ENCODE measurements at regions not wholly inside any gene's neighbourhood (a gene's known extent, or its start where the extent isn't known, plus 50 kb on each side); places are given as distances from the start of the nearest gene placed in this dataset.
"Not testable (repeated sequence)": the region's sequence is repeated elsewhere in the genome, so short reads cannot be mapped to it uniquely, and the experiment has no call there.

DNA sequence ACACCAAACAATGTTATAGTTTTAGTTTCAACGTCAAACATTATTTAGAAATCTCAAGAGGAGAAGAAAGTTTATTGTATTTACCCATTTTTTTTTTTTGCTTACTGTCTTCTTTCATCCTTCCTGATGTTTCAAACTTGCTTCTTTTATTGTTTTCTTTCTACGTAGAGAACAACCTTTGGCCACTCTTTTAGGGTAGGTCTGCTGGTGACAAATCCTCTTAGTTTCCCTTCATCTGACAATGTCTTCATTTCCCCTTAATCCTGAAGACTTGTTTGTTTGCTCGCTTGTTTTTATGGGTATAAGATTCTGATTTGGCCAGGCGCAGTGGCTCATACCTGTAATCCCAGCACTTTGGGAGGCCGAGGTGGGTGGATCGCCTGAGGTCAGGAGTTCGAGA, 89.1 kb downstream of the RHOU start:
- no peak for DNase-seq (ENCODE audit: low read depth)

DNA sequence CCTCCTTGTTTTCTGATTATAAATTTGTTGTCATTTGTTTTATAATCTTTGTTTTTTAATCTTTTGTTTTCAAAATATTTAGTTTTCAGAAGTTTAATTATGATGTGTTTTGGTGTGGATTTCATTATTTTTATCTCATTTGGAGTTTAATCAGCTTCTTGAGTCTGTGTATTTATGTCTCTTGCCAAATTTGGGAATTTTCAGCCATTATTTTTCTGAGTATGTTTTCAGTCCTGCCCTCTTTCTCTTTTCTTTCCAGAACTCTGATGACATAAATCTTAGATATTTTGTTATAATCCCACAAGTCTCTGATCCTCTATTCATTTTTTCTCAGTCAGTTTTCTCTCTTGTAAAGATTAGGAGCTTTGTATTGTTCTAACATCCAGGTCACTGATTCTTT, 89.8 kb downstream of the RHOU start:
- DNase-seq (ENCODE audit: low read depth) = no peak

DNA sequence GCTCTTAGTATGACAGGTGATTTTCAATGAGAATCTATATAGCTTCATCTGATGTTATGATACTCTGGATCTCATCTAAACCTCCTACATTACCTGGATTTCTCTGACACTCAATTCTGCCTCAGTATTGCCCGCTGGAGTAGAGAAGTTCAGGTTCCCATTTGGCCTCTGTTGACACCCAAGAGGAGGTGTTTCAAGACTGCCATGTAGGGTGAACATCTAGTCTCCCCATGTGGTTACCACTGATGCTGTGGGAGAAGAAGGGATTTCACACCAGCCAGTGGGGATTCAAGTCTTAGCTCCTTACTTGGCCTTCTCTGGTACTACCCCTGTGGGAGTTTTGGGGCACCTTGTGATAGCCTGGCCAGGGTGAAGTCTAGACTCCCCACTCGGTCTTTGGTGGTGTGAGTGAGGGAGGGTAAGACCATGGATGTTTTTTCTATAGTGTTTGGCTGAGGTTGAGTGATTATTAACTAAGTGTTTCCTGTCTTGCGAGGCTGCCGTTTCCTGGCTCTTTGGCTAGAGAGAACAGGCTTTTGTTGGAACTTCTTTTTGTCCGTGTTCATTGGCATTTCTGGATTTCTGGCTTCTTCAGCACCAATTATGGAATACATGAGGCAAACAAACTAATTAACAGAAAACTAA, 90.7 kb downstream of the RHOU start:
- DNase-seq (ENCODE audit: low read depth) = no peak

DNA sequence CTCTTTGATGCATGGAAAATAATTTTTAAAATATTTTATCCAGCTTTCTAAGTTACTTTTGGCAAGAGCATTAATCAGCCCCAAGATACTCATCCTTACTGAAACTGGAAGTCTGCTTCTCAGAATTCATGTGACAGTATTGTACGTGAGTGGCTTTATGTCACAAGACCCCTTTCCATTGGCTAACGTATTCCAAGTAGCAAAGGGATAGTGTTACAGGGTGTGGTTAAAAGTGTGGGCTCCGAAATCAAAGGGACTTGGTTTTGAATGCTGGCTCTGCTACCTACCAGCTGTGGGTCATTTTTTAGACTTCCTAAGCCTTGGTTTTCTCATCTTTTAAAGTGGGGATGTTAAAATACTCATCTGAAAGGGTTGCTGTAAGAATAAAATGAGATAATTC, 91.7 kb downstream of the RHOU start:
- no peak for DNase-seq (ENCODE audit: low read depth)

DNA sequence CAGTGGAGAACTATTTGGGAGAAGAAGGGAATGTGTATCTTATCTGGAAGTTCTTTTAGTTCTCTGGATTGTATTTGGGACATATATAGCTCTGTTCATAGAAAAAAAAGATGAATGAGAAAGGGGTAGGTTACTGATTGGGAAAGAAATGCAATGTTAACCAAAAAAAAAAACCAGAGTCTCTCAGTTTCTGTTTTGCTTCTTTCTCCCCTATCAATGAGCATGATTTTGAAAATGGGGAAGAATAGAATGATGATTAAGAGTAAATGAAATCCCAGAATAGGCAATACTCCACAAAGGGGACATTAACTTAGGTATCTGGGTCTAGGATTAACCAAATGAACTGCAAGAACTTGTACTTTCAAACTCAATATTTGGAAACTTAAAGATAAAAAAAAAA, 92.9 kb downstream of the RHOU start:
- no peak for DNase-seq (ENCODE audit: low read depth)

DNA sequence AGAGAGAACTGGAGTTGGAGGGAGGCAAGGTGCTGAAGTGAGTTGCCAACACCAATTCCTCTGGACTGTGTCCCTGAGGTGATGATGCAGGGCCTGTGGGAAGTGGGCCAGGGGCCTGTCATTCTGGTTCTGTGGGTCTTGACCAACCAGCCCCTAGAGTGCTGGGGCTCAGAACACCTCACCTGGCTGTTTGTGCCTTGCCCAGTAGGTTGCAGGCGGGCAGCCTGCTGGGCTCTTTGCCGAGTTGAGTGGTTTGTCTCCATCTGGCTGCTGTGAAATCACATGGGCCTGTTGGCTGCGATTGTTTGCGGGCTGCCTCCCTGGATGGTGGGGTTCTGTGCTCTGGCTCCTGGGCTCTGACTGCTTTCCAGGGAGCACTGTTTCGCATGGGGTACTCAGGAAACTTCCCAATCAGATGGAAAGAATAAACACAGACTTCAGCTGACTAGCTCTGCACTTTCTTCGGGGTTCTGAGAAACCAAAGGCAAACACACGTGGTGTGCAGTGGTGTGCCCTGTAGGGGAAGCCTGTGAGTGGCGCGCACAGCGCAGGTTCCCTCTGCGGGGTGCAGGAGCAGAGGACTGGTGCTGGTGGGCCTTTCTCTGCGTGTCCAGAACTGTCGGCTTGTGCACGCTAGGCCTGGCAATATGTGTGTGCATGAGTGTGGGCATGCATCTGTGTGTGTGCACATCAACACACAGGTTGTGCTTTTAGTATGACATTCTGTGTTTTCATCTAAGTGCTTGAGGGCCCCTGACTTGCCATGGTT, 95.1 kb downstream of the RHOU start:
- DNase-seq (ENCODE audit: low read depth) = no peak

DNA sequence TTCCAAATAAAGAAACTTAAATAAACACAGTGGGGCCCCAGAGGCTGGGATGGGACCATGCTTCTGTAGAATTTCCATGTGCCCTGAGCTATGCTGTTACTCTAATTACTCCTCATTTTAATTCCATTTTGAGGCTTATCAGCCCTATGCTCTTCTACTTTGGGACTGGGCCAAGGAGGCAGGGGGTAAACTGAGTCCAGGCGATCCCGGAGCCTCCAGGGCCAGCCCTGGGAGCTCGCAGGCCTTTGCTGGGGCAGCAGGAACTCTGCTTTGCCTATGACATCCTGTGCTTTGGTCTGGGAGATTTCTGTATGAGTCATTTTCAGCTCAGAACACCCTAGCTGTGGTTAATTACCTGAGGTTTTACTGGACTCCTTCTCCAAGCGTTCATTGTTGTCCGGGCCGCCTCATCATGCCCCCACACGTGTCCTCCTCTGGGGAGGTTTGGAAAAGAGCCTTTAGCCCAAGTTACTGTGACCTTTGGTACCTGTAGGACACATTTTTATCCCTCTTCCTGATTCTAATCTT, 95.7 kb downstream of the RHOU start:
- DNase-seq (ENCODE audit: low read depth) = no peak

DNA sequence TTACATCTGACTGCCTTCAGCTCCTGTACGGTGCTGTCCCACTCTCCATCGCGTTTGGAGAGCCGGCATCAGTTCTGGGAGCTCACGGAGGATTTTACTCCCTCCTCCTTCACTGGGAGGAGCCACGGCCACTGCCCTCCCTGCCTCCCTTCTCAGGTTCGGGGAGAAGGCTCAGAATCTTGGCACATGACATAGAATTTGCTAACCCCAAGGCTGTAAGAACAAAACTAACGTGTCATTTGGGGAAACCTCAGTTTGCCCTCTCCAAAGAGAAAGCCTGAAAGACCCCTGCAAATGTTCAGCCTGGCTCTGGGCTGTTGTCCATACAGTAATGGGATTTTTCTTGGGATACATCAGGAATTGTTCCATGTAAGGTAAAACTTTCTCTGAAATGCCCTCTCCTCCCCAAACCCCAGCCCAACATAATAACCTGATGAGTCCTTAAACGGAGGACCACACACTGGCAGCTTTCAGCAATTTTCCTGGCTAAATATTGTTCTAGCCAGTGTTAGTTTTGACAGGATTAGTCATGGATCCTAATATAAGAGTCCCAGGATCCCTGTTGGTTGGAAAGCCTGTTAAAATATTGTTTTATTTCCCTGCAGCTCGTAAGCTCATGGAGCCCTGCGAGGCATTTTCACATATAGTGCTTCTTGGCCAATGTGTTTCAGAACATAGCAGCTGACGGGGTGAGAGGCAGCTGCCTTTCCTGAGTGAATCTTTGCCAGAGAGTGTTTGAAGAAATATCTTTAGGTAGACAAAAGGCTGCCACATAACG, 98.8 kb downstream of the RHOU start:
- DNase-seq (ENCODE audit: low read depth) = no peak

DNA sequence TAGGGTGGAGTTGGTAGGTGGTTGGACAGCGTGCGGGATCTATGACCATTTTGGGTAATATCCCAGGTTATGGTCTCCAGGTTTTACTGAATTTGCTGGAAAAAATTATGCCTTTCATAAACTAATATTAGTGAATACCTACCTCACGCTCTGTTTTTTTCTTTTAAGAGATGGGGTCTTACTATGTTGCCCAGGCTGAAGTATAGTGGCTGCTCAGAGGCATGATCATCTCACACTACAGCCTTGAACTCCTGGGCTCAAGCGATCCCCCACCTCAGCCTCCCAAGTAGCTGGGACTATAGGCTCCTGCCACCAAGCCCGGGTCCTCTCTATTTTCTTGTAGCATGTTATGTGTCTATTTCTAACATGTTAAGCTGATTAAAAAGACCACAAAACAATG, 100.2 kb downstream of the RHOU start:
- no peak for DNase-seq (ENCODE audit: low read depth)

DNA sequence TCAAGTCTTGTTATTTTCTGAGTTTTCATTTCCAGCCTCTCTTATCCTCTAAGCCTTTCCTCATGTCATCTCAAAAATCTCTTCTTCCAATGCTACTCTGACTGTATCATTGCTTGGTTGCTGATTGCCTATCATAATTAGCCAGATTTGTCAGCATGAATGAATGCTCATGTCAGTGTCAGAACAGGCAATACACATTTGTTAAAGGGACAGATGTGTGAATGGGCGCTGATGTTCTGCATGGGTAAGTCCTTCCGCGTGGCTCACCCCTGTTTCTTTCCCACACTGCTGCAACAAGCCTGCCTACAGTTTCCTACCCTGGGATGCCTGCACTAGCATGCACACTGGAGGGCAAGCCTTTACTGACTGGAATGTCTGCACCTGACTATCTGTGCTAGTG, 100.6 kb downstream of the RHOU start:
- DNase-seq (ENCODE audit: low read depth) = no peak

DNA sequence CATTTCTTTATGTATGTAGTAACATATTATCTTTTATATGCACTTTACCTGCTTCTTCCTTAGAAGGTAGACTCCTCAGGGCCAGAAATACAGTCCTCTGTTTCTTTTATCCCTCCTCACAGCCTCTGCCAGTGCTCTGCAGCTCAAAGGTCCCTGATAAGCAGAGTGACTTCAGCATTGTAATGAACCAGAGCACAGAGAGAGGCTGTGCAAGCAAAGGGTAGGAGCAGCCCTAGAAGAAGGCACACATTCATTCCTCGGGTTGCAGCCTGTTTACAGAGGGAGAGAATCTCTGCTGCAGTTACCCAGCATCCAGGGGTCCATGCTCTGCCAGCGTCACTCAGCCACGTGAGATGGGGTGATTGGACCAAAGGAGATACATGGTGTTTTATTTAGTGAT, 101.1 kb downstream of the RHOU start:
- DNase-seq (ENCODE audit: low read depth) = no peak

DNA sequence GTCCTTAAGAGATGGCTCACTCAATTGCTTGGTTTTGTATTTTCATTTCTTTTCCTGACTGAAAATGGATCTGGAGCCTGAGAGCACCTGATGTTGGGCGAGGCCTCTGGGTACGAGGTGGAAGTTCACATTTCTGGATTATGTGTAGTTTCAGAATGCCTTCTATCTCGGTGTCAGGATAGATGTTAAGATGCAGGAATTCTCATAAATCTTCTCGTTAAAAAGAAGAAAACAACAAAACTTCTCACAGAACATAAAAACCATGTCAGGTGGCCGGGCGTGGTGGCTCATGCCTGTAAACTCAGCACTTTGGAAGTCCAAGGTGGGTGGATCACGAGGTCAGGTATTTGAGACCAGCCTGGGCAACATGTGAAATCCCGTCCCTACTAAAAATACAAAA, 101.8 kb downstream of the RHOU start:
- no peak for DNase-seq (ENCODE audit: low read depth)

DNA sequence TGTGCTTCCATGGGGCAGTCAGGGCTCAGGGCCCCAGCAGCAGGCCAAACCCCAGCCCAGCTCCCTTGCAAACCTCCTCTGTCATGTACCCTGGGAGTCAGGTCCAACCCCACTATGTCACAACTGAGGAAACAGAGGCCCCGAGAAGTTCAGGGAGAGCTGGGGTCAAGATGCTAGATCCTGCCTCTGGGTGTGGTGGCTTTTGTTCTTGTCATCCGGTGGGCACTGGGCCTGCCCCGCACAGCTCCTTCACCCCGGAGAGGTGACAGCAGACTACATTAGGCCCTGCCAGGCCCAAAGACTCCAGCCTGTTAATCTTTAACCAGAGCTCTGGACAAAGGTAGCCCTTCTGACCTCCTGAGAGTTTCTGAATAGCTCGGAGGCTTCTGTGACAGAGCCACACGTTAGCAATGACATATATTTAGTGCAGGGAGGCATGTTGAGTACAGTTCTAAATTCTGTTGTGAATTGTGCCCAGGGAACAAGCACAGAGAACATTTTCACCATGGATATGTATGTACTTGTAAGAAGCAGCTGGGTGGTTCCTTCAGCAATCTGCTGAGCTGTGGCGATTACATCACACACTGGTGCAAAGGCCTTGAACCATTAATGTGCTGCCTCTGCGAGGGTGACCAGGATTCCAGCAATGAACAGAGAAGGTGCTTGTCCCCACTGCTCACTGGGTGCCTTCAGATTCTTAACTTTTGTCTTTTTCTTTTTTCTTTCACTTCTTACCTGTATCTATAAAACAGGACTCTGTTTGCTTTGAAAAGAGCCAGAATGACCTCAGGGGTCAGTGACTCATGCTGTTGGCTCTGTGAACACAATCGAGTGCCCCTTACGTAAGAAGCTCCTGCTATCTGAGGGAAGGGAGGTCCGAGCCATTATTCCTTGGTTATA, 102.8 kb downstream of the RHOU start:
- DNase-seq (ENCODE audit: low read depth) = no peak

DNA sequence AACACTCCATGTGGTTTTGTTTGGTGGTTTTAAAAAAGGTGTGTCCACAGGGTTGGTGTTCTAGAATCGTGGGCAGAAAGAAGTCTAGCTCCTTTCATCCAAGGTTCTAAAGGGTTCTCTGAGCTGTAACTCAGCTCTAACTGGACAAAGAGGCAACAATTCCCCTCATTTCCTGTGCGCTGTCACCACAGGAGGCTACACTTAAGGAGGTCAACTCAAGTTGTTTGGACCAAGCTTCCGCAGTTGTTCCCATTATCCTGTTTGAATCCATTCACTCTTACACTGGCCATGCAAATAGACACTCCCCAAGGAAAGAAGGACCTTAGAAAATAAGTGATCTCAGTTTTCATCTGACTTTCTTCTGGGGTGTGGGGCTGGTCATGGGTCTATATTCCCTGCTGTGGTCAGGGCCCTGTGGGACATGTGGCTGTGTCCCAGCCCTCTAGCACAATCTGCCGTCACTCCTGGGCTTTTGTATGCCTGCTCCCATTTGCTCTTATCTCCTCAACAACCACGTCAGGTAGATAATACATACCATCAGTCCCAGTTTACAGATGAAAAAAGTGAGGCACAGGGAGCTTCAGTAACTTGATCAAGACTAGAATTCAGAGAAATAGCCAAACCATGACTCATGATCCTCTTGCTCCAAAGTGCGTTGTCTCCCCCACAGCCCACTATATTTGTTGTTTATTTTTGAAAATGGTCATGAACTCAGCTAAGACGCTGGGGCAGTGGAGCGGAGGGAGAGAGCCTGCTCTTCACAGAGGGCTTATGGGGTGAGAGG, 103.6 kb downstream of the RHOU start:
- DNase-seq (ENCODE audit: low read depth) = no peak

DNA sequence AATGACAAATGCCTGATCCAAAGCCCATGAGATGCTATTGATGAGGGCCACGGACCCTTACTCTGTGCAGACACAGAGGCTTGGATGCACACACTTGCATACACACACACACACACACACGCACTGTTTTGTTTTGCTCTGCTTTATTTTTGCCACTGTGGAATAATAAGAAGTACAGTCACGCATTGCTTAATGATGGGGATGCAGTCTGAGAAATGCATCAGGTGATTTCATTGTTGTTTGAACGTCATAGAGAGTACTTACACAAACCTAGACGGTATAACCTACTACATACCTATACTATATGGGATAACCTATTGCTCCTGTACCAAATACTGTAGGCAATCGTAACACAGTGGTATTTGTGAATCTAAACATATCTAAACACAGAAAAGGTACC, 104.4 kb downstream of the RHOU start:
- DNase-seq (ENCODE audit: low read depth) = no peak

DNA sequence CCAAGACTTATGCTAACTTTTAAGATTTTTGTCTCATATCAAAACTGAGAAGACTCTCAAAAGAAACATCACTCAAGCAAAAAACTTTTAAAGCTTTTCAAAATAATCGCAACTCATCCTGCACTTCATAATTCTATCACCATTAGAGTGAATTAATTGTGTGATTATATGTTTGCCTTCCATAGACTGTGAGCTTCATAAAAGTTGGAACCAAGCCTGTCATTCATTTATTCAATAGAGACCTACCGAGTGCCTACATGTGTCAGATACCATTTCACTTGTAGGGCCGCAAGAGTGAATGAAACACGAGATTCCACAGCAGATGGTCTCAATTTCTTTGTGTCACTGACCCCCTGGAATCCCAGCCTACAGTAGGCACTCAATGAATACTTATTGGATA, 106.4 kb downstream of the RHOU start:
- no peak for DNase-seq (ENCODE audit: low read depth)

DNA sequence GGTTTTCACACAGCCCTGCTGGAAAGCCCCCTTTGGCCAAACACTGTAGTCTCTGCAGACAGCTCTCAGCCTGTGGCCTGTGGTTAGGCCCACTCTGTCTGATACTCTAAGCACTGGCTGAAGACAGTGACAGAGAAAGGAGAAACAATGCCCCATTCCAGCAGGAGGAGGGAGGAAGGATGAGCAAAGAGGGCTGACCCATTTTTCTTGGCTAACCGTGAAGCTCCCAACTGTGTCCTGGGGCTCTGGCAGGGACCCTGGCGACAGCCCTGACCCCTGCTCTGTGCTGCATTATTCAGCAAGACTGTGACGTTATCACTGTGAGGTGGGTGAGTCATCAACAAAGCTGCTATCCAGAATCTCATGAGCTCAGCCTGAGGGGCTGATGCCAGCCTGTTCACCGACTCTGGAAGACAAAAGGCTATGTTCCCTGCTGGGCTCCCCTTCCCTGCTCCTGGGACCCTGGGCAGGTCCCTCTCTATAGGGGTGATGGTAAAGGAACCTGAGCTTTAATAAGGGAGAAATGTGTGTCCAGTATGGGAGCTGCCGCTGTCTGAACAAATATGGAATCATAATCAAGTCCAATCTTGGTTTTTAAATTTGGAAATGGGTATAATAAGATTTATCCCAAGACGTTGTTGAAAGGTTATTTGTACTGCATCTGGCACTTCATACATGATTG, 107.0 kb downstream of the RHOU start:
- DNase-seq (ENCODE audit: low read depth) = no peak

DNA sequence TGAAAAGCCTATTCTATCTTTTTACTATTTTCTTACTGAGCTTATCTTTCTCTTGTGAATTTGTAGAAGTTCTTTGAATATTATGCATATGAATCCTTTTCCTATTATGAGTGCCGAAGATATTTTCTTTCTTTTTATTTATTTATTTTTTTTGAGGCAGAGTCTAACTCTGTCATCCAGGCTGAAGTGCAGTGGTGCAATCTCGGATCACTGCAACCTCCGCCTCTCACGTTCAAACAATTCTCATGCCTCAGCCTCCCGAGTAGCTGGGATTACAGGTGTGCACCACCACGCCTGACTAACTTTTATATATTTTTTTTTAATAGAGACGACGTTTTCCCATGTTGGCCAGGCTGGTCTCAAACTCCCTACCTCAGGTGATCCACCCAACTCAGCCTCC, 109.8 kb downstream of the RHOU start:
- no peak for DNase-seq (ENCODE audit: low read depth)

DNA sequence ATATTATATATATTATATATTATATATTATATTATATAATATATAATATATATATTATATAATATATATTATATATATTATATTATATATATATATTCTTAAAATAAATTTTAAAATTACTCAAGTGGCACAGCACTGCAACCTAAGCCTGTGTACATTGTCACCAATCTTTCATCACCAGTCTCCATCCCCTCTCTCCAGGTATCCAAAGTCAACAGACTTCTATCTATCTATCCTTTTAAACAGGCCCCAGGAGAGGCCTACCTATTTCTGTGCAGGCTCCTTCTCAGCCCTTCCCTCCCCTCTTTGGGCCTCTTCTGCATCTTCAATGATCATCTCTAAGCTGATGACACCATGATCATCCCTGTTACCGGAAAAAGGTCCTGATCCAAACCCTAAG, 111.7 kb downstream of the RHOU start:
- DNase-seq (ENCODE audit: low read depth) = no peak

DNA sequence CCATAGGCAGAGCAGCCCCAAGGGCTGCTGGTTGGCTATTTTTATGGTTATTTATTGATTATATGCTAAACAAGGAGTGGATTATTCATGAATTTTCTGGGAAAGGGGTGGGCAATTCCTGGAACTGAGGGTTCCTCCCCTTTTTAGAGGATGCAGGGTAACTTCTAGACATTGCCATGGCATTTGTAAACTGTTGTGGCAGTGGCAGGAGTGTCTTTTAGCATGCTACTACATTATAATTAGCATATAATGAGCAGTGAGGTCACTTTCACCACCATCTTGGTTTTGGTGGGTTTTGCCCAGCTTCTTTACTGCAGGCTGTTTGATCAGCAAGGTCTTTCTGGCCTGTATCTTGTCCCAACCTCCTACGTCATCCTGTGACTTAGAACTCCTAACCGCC, 112.2 kb downstream of the RHOU start:
- DNase-seq (ENCODE audit: low read depth) = not testable (repeated sequence)

DNA sequence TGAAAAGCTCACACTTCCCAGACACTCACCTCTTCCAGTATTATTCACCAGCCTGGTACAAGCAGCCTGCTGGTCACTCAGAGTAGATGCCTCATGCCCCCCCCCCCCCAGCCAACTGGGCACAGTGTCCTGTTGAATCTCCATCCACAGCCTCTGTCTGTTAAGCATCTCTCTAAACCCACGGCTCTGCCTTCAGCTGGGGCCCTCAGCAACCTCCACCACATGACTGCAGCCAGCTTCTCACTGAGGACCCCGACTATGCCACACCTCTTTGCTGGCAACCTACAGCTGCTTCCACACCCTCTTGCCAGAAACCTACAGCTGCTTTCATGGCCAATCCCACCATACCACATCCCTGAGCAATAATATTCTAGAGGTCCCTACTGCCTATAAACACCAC, 113.1 kb downstream of the RHOU start:
- no peak for DNase-seq (ENCODE audit: low read depth)
